Breast epithelium (tissue), 4 donors: ENCODE measurements at regions not wholly inside any gene's neighbourhood (a gene's known extent, or its start where the extent isn't known, plus 50 kb on each side); places are given as distances from the start of the nearest gene placed in this dataset.

ENCODE experiments used
- DNase-seq, 2 donors: peaks; one replicate each; pipeline ENCODE4 v3.0.0-alpha.2; 2019; ENCODE audit warnings: low spot score in 2 of 2
- H3K27ac ChIP-seq, 2 donors: fragments of 200-600 bp; sonication (generic) in 1 of 2; one replicate each; pipeline ENCODE4 v1.5.1; 2016 to 2019; ENCODE audit warnings: mild to moderate bottlenecking in 1 of 2
- H3K27me3 ChIP-seq, 2 donors: fragments of 200-600 bp; sonication (generic) in 1 of 2; one replicate each; pipeline versions ENCODE4 v1.5.1 to v1.6.0; 2017 to 2019; ENCODE audit warnings: control low read depth in 1 of 2, mild to moderate bottlenecking in 1 of 2
- H3K36me3 ChIP-seq: fragments of 200-600 bp; one replicate; pipeline ENCODE4 v1.5.1; 2019
- H3K4me1 ChIP-seq, 2 donors: fragments of 200-600 bp; sonication (generic); one replicate each; pipeline ENCODE4 v1.5.1; 2016 to 2019; ENCODE audit warnings: control low read depth in 1 of 2
- H3K4me3 ChIP-seq, 3 donors: fragments of 200-600 bp; sonication (generic); 1 replicate in 2 of 3; 2 replicates in 1 of 3; pipeline ENCODE4 v1.5.1; 2016 to 2019; ENCODE audit warnings: mild to moderate bottlenecking in 3 of 3, moderate library complexity in 2 of 3
- H3K9me3 ChIP-seq, 2 donors: fragments of 200-600 bp; sonication (generic) in 1 of 2; one replicate each; pipeline ENCODE4 v1.5.1; 2016 to 2019; ENCODE audit warnings: control low read depth in 1 of 2
- POLR2A ChIP-seq: fragments of 450-650 bp; IDR thresholded peaks from one replicate; pipeline ENCODE4 v1.6.1; 2016; ENCODE audit warnings: antibody characterized with exemption, mild to moderate bottlenecking, moderate library complexity
- POLR2AphosphoS5 ChIP-seq, 3 donors: sonication (generic); formaldehyde crosslinking; IDR thresholded peaks; one replicate each; pipeline ENCODE4 v1.6.1; 2017; ENCODE audit warnings: antibody characterized with exemption in 3 of 3
- intact Hi-C: fragments of 100-400 bp; cut with DNase I; formaldehyde crosslinking; loops from one replicate; pipeline ENCODE4 v1.15.1; 2023; ENCODE audit warnings: low total_unique reads
- TF ChIP-seq, protein P1 (sequence below), 3 donors: fragments of 450-650 bp; IDR thresholded peaks; one replicate each; pipeline ENCODE4 v1.5.1; 2016 to 2017; ENCODE audit warnings: antibody characterized with exemption in 3 of 3, mild to moderate bottlenecking in 3 of 3, moderate library complexity in 3 of 3

DNA sequence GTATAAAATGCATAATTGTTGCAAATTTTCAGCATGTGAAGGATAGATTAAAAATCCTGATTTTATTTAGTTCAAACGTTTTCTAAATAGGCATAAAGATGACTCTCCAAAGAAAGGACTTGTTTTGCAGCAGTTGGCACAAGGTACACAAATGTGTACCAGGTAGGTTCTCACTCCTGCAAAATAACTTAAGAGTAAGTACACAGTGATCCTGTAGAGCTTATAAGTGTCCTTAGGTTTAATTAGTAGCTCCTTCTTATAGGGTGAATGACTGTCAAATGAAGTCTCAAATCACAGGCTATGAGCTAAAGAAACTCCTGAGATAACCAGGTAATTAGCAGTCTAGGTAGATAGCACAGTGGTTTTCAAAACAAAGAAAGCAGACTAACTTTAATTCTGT, 330.6 kb upstream of the MDGA2 start:
- Histone ChIP-seq H3K4me1 (no peaks in the 10 kb centered on the region), H3K9me3 (no peaks in the 10 kb centered on the region), H3K27ac (no peak overlapping the region), H3K27me3 (no peaks in the 10 kb centered on the region), H3K4me3 (no peak overlapping the region), H3K36me3 (no peaks in the 10 kb centered on the region)
- no peak for DNase-seq
- no peak for TF ChIP-seq POLR2AphosphoS5 (IDR thresholded peaks at IDR 0.05)
- no peak for TF ChIP-seq POLR2A
- TF ChIP-seq, protein P1, sequence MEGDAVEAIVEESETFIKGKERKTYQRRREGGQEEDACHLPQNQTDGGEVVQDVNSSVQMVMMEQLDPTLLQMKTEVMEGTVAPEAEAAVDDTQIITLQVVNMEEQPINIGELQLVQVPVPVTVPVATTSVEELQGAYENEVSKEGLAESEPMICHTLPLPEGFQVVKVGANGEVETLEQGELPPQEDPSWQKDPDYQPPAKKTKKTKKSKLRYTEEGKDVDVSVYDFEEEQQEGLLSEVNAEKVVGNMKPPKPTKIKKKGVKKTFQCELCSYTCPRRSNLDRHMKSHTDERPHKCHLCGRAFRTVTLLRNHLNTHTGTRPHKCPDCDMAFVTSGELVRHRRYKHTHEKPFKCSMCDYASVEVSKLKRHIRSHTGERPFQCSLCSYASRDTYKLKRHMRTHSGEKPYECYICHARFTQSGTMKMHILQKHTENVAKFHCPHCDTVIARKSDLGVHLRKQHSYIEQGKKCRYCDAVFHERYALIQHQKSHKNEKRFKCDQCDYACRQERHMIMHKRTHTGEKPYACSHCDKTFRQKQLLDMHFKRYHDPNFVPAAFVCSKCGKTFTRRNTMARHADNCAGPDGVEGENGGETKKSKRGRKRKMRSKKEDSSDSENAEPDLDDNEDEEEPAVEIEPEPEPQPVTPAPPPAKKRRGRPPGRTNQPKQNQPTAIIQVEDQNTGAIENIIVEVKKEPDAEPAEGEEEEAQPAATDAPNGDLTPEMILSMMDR (IDR thresholded peaks at IDR 0.05), result no peak
- intact Hi-C loops, result no loop called here

DNA sequence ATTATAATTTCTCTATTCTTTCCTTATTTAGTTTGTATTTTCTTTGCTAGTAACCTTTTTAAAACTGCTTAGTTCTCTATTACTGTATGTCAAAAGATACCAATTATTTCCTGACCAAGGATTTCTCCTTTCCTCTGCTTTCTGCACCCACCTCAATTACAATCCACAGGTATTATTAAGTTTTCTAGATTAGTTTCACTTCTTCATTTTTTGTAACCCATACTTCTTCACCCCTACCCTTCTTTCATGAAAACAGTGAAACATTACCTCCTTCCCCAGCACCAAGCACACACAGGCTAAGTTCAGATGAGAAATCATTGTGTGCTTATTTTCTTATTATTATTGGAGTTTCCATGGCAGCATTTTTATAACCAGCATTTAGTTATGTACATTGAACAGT, 318.5 kb upstream of the MDGA2 start:
- H3K9me3 ChIP-seq, result no peaks in the 10 kb centered on the region
- DNase-seq, result no peak
- H3K4me1 ChIP-seq, result no peaks in the 10 kb centered on the region
- TF ChIP-seq POLR2A, result no peak
- no peak for TF ChIP-seq POLR2AphosphoS5 (IDR thresholded peaks at IDR 0.05)
- TF ChIP-seq, protein P1 (IDR thresholded peaks at IDR 0.05), result no peak
- intact Hi-C loops, result no loop called here
- no peak overlapping the region for H3K27ac ChIP-seq
- H3K4me3 ChIP-seq, result no peak overlapping the region
- no peaks in the 10 kb centered on the region for H3K27me3 ChIP-seq
- no peaks in the 10 kb centered on the region for H3K36me3 ChIP-seq

DNA sequence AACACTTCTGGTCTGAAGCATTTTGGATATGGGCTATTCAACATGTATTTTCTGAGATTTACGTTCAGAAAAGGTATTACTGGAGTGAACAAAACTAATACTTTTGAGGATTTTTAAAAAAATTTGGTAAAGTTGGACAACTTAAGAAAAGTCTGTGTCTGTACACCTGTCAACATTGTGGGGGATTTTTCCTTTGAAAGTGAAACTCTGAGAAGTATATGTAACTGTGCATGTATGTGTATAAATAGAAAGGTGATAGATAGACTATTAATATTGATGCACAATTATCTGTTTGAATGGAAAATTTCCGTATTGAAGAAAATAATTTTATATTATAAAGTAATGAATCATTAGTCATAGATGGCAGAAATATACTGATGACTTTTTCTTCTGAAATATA, 312.8 kb upstream of the MDGA2 start:
- intact Hi-C loops, result no loop called here
- TF ChIP-seq POLR2AphosphoS5 (IDR thresholded peaks at IDR 0.05), result no peak
- TF ChIP-seq, protein P1 (IDR thresholded peaks at IDR 0.05), result no peak
- no peak for TF ChIP-seq POLR2A
- DNase-seq, result no peak

DNA sequence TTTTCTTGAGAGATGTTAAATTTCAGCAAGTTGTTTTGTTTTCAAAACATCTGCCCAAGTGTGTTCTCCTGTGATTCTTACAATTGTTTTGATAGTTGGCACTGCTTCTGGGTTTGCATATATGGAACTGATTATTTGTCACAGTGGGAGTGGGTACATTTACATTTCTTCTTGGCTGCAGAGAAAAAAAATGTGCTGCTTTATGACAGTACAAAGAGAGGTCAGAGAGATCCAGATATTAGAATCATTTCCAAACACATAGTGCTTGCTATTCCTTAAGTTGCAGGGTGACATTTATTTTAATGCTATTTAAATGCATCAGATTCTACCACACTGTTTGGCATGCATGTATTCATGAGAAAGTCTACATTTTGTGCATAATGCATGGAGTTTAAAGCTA, 303.5 kb upstream of the MDGA2 start:
- H3K4me1 ChIP-seq, result no peaks in the 10 kb centered on the region
- H3K27ac ChIP-seq, result no peak overlapping the region
- TF ChIP-seq POLR2A (no peak), POLR2AphosphoS5 (IDR thresholded peaks at IDR 0.05) (no peak)
- TF ChIP-seq, protein P1 (IDR thresholded peaks at IDR 0.05), result no peak
- H3K36me3 ChIP-seq, result no peaks in the 10 kb centered on the region
- no peaks in the 10 kb centered on the region for H3K27me3 ChIP-seq
- no peak for DNase-seq
- H3K4me3 ChIP-seq, result no peak overlapping the region
- H3K9me3 ChIP-seq, result no peaks in the 10 kb centered on the region
- intact Hi-C loops, result no loop called here

More for the DNA sequence above, 312.8 kb upstream of the MDGA2 start:
- H3K27ac ChIP-seq, result no peak overlapping the region
- no peaks in the 10 kb centered on the region for H3K36me3 ChIP-seq
- no peaks in the 10 kb centered on the region for H3K27me3 ChIP-seq
- no peaks in the 10 kb centered on the region for H3K9me3 ChIP-seq
- H3K4me3 ChIP-seq, result no peak overlapping the region
- no peaks in the 10 kb centered on the region for H3K4me1 ChIP-seq

DNA sequence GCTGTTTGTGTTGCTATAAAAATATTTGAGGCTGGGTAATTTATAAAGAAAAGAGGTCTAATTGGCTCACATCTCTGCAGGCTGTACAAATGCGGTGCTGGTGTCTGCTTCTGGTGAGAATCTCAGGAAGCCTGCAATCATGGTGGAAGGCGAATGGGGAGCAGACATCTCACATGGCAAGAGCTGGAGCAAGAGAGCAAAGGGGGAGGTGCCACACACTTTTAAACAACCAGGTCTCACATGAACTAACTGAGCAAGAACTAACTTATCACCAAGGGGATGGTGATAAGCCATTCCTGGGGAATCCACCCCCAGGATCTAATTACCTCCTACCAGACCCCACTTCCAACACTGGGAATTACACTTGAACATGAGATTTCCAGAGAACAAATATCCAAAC, 300.7 kb upstream of the MDGA2 start:
- intact Hi-C loops, result no loop called here
- no peak for DNase-seq
- no peak overlapping the region for H3K4me3 ChIP-seq
- no peaks in the 10 kb centered on the region for H3K4me1 ChIP-seq
- H3K9me3 ChIP-seq, result no peaks in the 10 kb centered on the region
- no peaks in the 10 kb centered on the region for H3K27me3 ChIP-seq
- no peaks in the 10 kb centered on the region for H3K36me3 ChIP-seq
- H3K27ac ChIP-seq, result no peak overlapping the region
- TF ChIP-seq, protein P1 (IDR thresholded peaks at IDR 0.05), result no peak
- TF ChIP-seq POLR2A (no peak), POLR2AphosphoS5 (IDR thresholded peaks at IDR 0.05) (no peak)
